ENCODE measurements at regions not wholly inside any gene's neighbourhood (a gene's known extent, or its start where the extent isn't known, plus 50 kb on each side); places are given as distances from the start of the nearest gene placed in this dataset.

- Histone ChIP-seq H3K27me3 (ENCODE audit: control insufficient read depth in 1 of 2, insufficient read depth in 1 of 2, low read length in 2 of 2) (no peaks in the 10 kb centered on the region), H4K8ac (ENCODE audit: low read length) (no peak overlapping the region), H4K91ac (ENCODE audit: low read length) (no peak overlapping the region), H3K9me3 (ENCODE audit: control insufficient read depth, low read length) (no peaks in the 10 kb centered on the region), H3K4ac (ENCODE audit: low read depth in 1 of 2, low read length in 2 of 2) (no peak overlapping the region), H3K9ac (ENCODE audit: low read length) (no peak overlapping the region), H3K14ac (ENCODE audit: low read length in 2 of 2) (no peak overlapping the region), H2BK15ac (ENCODE audit: low read depth, poor library complexity, severe bottlenecking) (no peak overlapping the region), H2BK120ac (ENCODE audit: low read depth, low read length) (no peak overlapping the region), H3K79me1 (replicated peaks; ENCODE audit: low read length, poor library complexity, severe bottlenecking) (no peaks in the 10 kb centered on the region), H3K36me3 (ENCODE audit: control insufficient read depth in 1 of 2, insufficient read depth in 2 of 2, low read depth in 1 of 2, low read length in 2 of 2) (no peaks in the 10 kb centered on the region), H3K27ac (ENCODE audit: low read length, poor library complexity, severe bottlenecking) (no peak overlapping the region), H3K4me2 (ENCODE audit: low read length, poor library complexity, severe bottlenecking) (no peak overlapping the region), H2BK5ac (ENCODE audit: low read depth, low read length, poor library complexity, severe bottlenecking) (no peak overlapping the region), H2AFZ (ENCODE audit: low read depth, low read length) (no peak overlapping the region), H3K18ac (ENCODE audit: low read depth in 1 of 2, low read length in 2 of 2) (no peak overlapping the region), H2BK12ac (ENCODE audit: low read length in 2 of 2) (no peak overlapping the region), H3K4me1 (ENCODE audit: control insufficient read depth, insufficient read depth, low read depth, low read length) (no peaks in the 10 kb centered on the region), H2AK5ac (ENCODE audit: low read length, severe bottlenecking) (no peak overlapping the region), H3K23ac (ENCODE audit: low read length in 2 of 2) (no peak overlapping the region), H3K4me3 (ENCODE audit: insufficient read depth in 1 of 2, low read depth in 1 of 2, low read length in 2 of 2) (no peak overlapping the region)
- 96% methylated on average over 2 of the region's 2 CpGs for WGBS
- DNase-seq, result no peak
Observed at GRCh38 chr7:34236057-34236456, 330.7 kb downstream of the BMPER start.

GRCh38 chr7:34236839-34237492, 331.6 kb downstream of the BMPER start:
- Histone ChIP-seq H3K9ac (ENCODE audit: low read length) (no peak overlapping the region), H2AK5ac (ENCODE audit: low read length, severe bottlenecking) (no peak overlapping the region), H4K91ac (ENCODE audit: low read length) (no peak overlapping the region), H3K27ac (ENCODE audit: low read length, poor library complexity, severe bottlenecking) (no peak overlapping the region), H2BK12ac (ENCODE audit: low read length in 2 of 2) (no peak overlapping the region), H2BK120ac (ENCODE audit: low read depth, low read length) (no peak overlapping the region), H3K4ac (ENCODE audit: low read depth in 1 of 2, low read length in 2 of 2) (no peak overlapping the region), H3K4me3 (ENCODE audit: insufficient read depth in 1 of 2, low read depth in 1 of 2, low read length in 2 of 2) (no peak overlapping the region), H3K27me3 (ENCODE audit: control insufficient read depth in 1 of 2, insufficient read depth in 1 of 2, low read length in 2 of 2) (no peaks in the 10 kb centered on the region), H2BK5ac (ENCODE audit: low read depth, low read length, poor library complexity, severe bottlenecking) (no peak overlapping the region), H3K79me1 (replicated peaks; ENCODE audit: low read length, poor library complexity, severe bottlenecking) (no peaks in the 10 kb centered on the region), H3K14ac (ENCODE audit: low read length in 2 of 2) (no peak overlapping the region), H2AFZ (ENCODE audit: low read depth, low read length) (no peak overlapping the region), H3K4me1 (ENCODE audit: control insufficient read depth, insufficient read depth, low read depth, low read length) (no peaks in the 10 kb centered on the region), H3K23ac (ENCODE audit: low read length in 2 of 2) (no peak overlapping the region), H3K4me2 (ENCODE audit: low read length, poor library complexity, severe bottlenecking) (no peak overlapping the region), H3K36me3 (ENCODE audit: control insufficient read depth in 1 of 2, insufficient read depth in 2 of 2, low read depth in 1 of 2, low read length in 2 of 2) (no peaks in the 10 kb centered on the region), H3K9me3 (ENCODE audit: control insufficient read depth, low read length) (no peaks in the 10 kb centered on the region), H4K8ac (ENCODE audit: low read length) (no peak overlapping the region), H2BK15ac (ENCODE audit: low read depth, poor library complexity, severe bottlenecking) (no peak overlapping the region), H3K18ac (ENCODE audit: low read depth in 1 of 2, low read length in 2 of 2) (no peak overlapping the region)
- no peak for DNase-seq
- 87% methylated on average over 2 of the region's 2 CpGs for WGBS

- no peak for DNase-seq
Observed at GRCh38 chr7:34237493-34237849, 332.1 kb downstream of the BMPER start.

GRCh38 chr7:34240417-34240816, 335.1 kb downstream of the BMPER start:
- no peak overlapping the region for H3K23ac ChIP-seq (ENCODE audit: low read length in 2 of 2)
- H3K4me3 ChIP-seq (ENCODE audit: insufficient read depth in 1 of 2, low read depth in 1 of 2, low read length in 2 of 2), result no peak overlapping the region
- H4K8ac ChIP-seq (ENCODE audit: low read length), result no peak overlapping the region
- peak overlapping the region in 1 of 2 experiments; percentile 63 for H3K14ac ChIP-seq (ENCODE audit: low read length in 2 of 2)
- no peak overlapping the region for H3K4ac ChIP-seq (ENCODE audit: low read depth in 1 of 2, low read length in 2 of 2)
- 96% methylated on average over 4 of the region's 4 CpGs for WGBS
- H3K4me1 ChIP-seq (ENCODE audit: control insufficient read depth, insufficient read depth, low read depth, low read length), result no peaks in the 10 kb centered on the region
- no peaks in the 10 kb centered on the region for H3K36me3 ChIP-seq (ENCODE audit: control insufficient read depth in 1 of 2, insufficient read depth in 2 of 2, low read depth in 1 of 2, low read length in 2 of 2)
- H2BK5ac ChIP-seq (ENCODE audit: low read depth, low read length, poor library complexity, severe bottlenecking), result no peak overlapping the region
- no peak overlapping the region for H3K18ac ChIP-seq (ENCODE audit: low read depth in 1 of 2, low read length in 2 of 2)
- peak overlapping the region; percentile 22 for H3K9ac ChIP-seq (ENCODE audit: low read length)
- DNase-seq, result no peak
- H3K9me3 ChIP-seq (ENCODE audit: control insufficient read depth, low read length), result no peaks in the 10 kb centered on the region
- no peak overlapping the region for H3K4me2 ChIP-seq (ENCODE audit: low read length, poor library complexity, severe bottlenecking)
- no peaks in the 10 kb centered on the region for H3K79me1 ChIP-seq (replicated peaks; ENCODE audit: low read length, poor library complexity, severe bottlenecking)
- no peak overlapping the region for H2AK5ac ChIP-seq (ENCODE audit: low read length, severe bottlenecking)
- H3K27ac ChIP-seq (ENCODE audit: low read length, poor library complexity, severe bottlenecking), result no peak overlapping the region
- H2BK15ac ChIP-seq (ENCODE audit: low read depth, poor library complexity, severe bottlenecking), result no peak overlapping the region
- H2BK120ac ChIP-seq (ENCODE audit: low read depth, low read length), result no peak overlapping the region
- H3K27me3 ChIP-seq (ENCODE audit: control insufficient read depth in 1 of 2, insufficient read depth in 1 of 2, low read length in 2 of 2), result no peaks in the 10 kb centered on the region
- H2BK12ac ChIP-seq (ENCODE audit: low read length in 2 of 2), result no peak overlapping the region
- H2AFZ ChIP-seq (ENCODE audit: low read depth, low read length), result no peak overlapping the region
- H4K91ac ChIP-seq (ENCODE audit: low read length), result no peak overlapping the region

More at GRCh38 chr7:34237493-34237849, 332.1 kb downstream of the BMPER start:
- Histone ChIP-seq H2BK12ac (ENCODE audit: low read length in 2 of 2) (no peak overlapping the region), H2AK5ac (ENCODE audit: low read length, severe bottlenecking) (no peak overlapping the region), H3K36me3 (ENCODE audit: control insufficient read depth in 1 of 2, insufficient read depth in 2 of 2, low read depth in 1 of 2, low read length in 2 of 2) (no peaks in the 10 kb centered on the region), H3K4me3 (ENCODE audit: insufficient read depth in 1 of 2, low read depth in 1 of 2, low read length in 2 of 2) (no peak overlapping the region), H2BK15ac (ENCODE audit: low read depth, poor library complexity, severe bottlenecking) (no peak overlapping the region), H3K27me3 (ENCODE audit: control insufficient read depth in 1 of 2, insufficient read depth in 1 of 2, low read length in 2 of 2) (no peaks in the 10 kb centered on the region), H4K91ac (ENCODE audit: low read length) (no peak overlapping the region), H3K4me1 (ENCODE audit: control insufficient read depth, insufficient read depth, low read depth, low read length) (no peaks in the 10 kb centered on the region), H3K27ac (ENCODE audit: low read length, poor library complexity, severe bottlenecking) (no peak overlapping the region), H3K79me1 (replicated peaks; ENCODE audit: low read length, poor library complexity, severe bottlenecking) (no peaks in the 10 kb centered on the region), H3K4me2 (ENCODE audit: low read length, poor library complexity, severe bottlenecking) (no peak overlapping the region), H2BK5ac (ENCODE audit: low read depth, low read length, poor library complexity, severe bottlenecking) (no peak overlapping the region), H3K18ac (ENCODE audit: low read depth in 1 of 2, low read length in 2 of 2) (no peak overlapping the region), H3K9me3 (ENCODE audit: control insufficient read depth, low read length) (no peaks in the 10 kb centered on the region), H2AFZ (ENCODE audit: low read depth, low read length) (no peak overlapping the region), H3K9ac (ENCODE audit: low read length) (no peak overlapping the region), H3K14ac (ENCODE audit: low read length in 2 of 2) (no peak overlapping the region), H3K4ac (ENCODE audit: low read depth in 1 of 2, low read length in 2 of 2) (no peak overlapping the region), H4K8ac (ENCODE audit: low read length) (no peak overlapping the region), H2BK120ac (ENCODE audit: low read depth, low read length) (no peak overlapping the region), H3K23ac (ENCODE audit: low read length in 2 of 2) (no peak overlapping the region)
- WGBS, result 91% methylated on average over 1 of the region's 1 CpG

Measured in mesenchymal stem cell (in vitro differentiated cells and primary cell).